Stimulated activated CD8-positive, alpha-beta memory T cell treated with anti-CD3 and anti-CD28 coated beads, Interleukin-4, amount 100 ng/mL, for 24 hours (primary cell): ENCODE measurements at regions not wholly inside any gene's neighbourhood (a gene's known extent, or its start where the extent isn't known, plus 50 kb on each side); places are given as distances from the start of the nearest gene placed in this dataset.

Experiments
- DNase-seq: peaks from one replicate; pipeline ENCODE4 v3.0.0-alpha.2; 2020; ENCODE audit warnings: low read depth

GRCh38 chr1:38571726-38572125 lies 287.8 kb downstream of the RRAGC start:
- DNase-seq: no peak

GRCh38 chr1:38570657-38570975 lies 289.0 kb downstream of the RRAGC start:
- no peak for DNase-seq

GRCh38 chr1:38569932-38570656 lies 289.5 kb downstream of the RRAGC start:
- DNase-seq: no peak

GRCh38 chr1:38568061-38568857 lies 291.3 kb downstream of the RRAGC start:
- no peak for DNase-seq

- no peak for DNase-seq
Measured at GRCh38 chr1:38567401-38567800, 292.2 kb downstream of the RRAGC start.

GRCh38 chr1:38565020-38565491 lies 294.5 kb downstream of the RRAGC start:
- no peak for DNase-seq

GRCh38 chr1:38563942-38564735 lies 295.4 kb downstream of the RRAGC start:
- no peak for DNase-seq

GRCh38 chr1:38561725-38562124 lies 297.8 kb downstream of the RRAGC start:
- DNase-seq: no peak

- DNase-seq: no peak
Measured at GRCh38 chr1:38561110-38561509, 298.5 kb downstream of the RRAGC start.

GRCh38 chr1:38560457-38560856 lies 299.1 kb downstream of the RRAGC start:
- no peak for DNase-seq

- DNase-seq: peak; percentile 50
Measured at GRCh38 chr1:38559446-38560165, 300.0 kb downstream of the RRAGC start.

- no peak for DNase-seq
Measured at GRCh38 chr1:38558500-38559445, 300.8 kb downstream of the RRAGC start.

- DNase-seq: no peak
Measured at GRCh38 chr1:38558055-38558454, 301.5 kb downstream of the RRAGC start.

- no peak for DNase-seq
Measured at GRCh38 chr1:38555594-38555993, 304.0 kb downstream of the RRAGC start.

GRCh38 chr1:38555130-38555529 lies 304.4 kb downstream of the RRAGC start:
- DNase-seq: no peak

GRCh38 chr1:38551318-38552307 lies 308.0 kb downstream of the RRAGC start:
- DNase-seq: no peak

- no peak for DNase-seq
Measured at GRCh38 chr1:38549191-38549590, 310.4 kb downstream of the RRAGC start.

- no peak for DNase-seq
Measured at GRCh38 chr1:38547321-38547720, 312.3 kb downstream of the RRAGC start.

GRCh38 chr1:38546636-38547035 lies 312.9 kb downstream of the RRAGC start:
- DNase-seq: no peak

- no peak for DNase-seq
Measured at GRCh38 chr1:38541223-38541622, 318.3 kb downstream of the RRAGC start.
